Inferior parietal cortex (tissue), 1 donor: ENCODE measurements at regions not wholly inside any gene's neighbourhood (a gene's known extent, or its start where the extent isn't known, plus 50 kb on each side); places are given as distances from the start of the nearest gene placed in this dataset.
"Not testable (repeated sequence)": the region's sequence is repeated elsewhere in the genome, so short reads cannot be mapped to it uniquely, and the experiment has no call there.

ENCODE experiments used
- DNase-seq: peaks from one replicate; pipeline ENCODE4 v3.0.0-alpha.2; 2016; ENCODE audit errors: extremely low spot score

- DNase-seq = no peak
Observed at GRCh38 chr1:60891281-60891680, 191.1 kb upstream of the NFIA start.

- DNase-seq = no peak
Observed at GRCh38 chr1:60890664-60891063, 191.7 kb upstream of the NFIA start.

GRCh38 chr1:60889709-60890108 is 192.7 kb upstream of the NFIA start:
- no peak for DNase-seq

- DNase-seq = no peak
Observed at GRCh38 chr1:60888126-60888525, 194.2 kb upstream of the NFIA start.

GRCh38 chr1:60886793-60887331 is 195.5 kb upstream of the NFIA start:
- DNase-seq = no peak

GRCh38 chr1:60886090-60886489 is 196.3 kb upstream of the NFIA start:
- no peak for DNase-seq

- no peak for DNase-seq
Observed at GRCh38 chr1:60880202-60880601, 202.2 kb upstream of the NFIA start.

GRCh38 chr1:60878323-60878722 is 204.0 kb upstream of the NFIA start:
- no peak for DNase-seq

- DNase-seq = no peak
Observed at GRCh38 chr1:60877376-60877775, 205.0 kb upstream of the NFIA start.

- no peak for DNase-seq
Observed at GRCh38 chr1:60876952-60877351, 205.4 kb upstream of the NFIA start.

- no peak for DNase-seq
Observed at GRCh38 chr1:60875138-60875537, 207.2 kb upstream of the NFIA start.

- no peak for DNase-seq
Observed at GRCh38 chr1:60874718-60875117, 207.6 kb upstream of the NFIA start.

GRCh38 chr1:60873396-60873795 is 209.0 kb upstream of the NFIA start:
- DNase-seq = not testable (repeated sequence)

GRCh38 chr1:60872426-60873054 is 209.8 kb upstream of the NFIA start:
- no peak for DNase-seq

GRCh38 chr1:60870269-60870865 is 212.0 kb upstream of the NFIA start:
- DNase-seq = no peak

- no peak for DNase-seq
Observed at GRCh38 chr1:60868901-60869663, 213.3 kb upstream of the NFIA start.

GRCh38 chr1:60867782-60868181 is 214.6 kb upstream of the NFIA start:
- DNase-seq = no peak

- DNase-seq = no peak
Observed at GRCh38 chr1:60866917-60867531, 215.3 kb upstream of the NFIA start.

- DNase-seq = no peak
Observed at GRCh38 chr1:60866226-60866900, 216.0 kb upstream of the NFIA start.

- DNase-seq = no peak
Observed at GRCh38 chr1:60865166-60865565, 217.2 kb upstream of the NFIA start.

- DNase-seq = no peak
Observed at GRCh38 chr1:60864722-60865121, 217.6 kb upstream of the NFIA start.

GRCh38 chr1:60863131-60863530 is 219.2 kb upstream of the NFIA start:
- no peak for DNase-seq
